Mesodermal cell (in vitro differentiated cells): ENCODE measurements at regions not wholly inside any gene's neighbourhood (a gene's known extent, or its start where the extent isn't known, plus 50 kb on each side); places are given as distances from the start of the nearest gene placed in this dataset.

Experiments used
- H3K27ac ChIP-seq: 2 replicates; pipeline ENCODE4 v1.7.0; 2013; ENCODE audit warnings: mild to moderate bottlenecking, low read depth, low read length, moderate library complexity; ENCODE audit not compliant: severe bottlenecking
- H3K36me3 ChIP-seq: 2 replicates; pipeline ENCODE4 v1.7.1; 2013; ENCODE audit warnings: mild to moderate bottlenecking, low read length, moderate library complexity; ENCODE audit not compliant: control insufficient read depth, insufficient read depth
- H3K4me1 ChIP-seq: one replicate; pipeline ENCODE4 v1.7.1; 2013; ENCODE audit warnings: mild to moderate bottlenecking, low read length; ENCODE audit not compliant: insufficient read depth, control insufficient read depth, poor library complexity, severe bottlenecking
- H3K4me3 ChIP-seq: 2 replicates; pipeline ENCODE4 v1.7.0; 2013; ENCODE audit warnings: low read length, control low read depth, mild to moderate bottlenecking; ENCODE audit not compliant: insufficient read depth, poor library complexity, severe bottlenecking; ENCODE audit errors: extremely low read depth
- H3K9me3 ChIP-seq: 2 replicates; pipeline ENCODE4 v1.7.1; 2013; ENCODE audit warnings: mild to moderate bottlenecking, low read length, moderate library complexity; ENCODE audit not compliant: control insufficient read depth
- WGBS, 2 experiments: methylation state at CpG; one replicate each; pipeline ENCODE4 v1.1.5; 2013; ENCODE audit warnings: missing lambda C conversion rate in 2 of 2; ENCODE audit not compliant: insufficient coverage in 2 of 2; 5-methylcytosine and 5-hydroxymethylcytosine counted together

DNA sequence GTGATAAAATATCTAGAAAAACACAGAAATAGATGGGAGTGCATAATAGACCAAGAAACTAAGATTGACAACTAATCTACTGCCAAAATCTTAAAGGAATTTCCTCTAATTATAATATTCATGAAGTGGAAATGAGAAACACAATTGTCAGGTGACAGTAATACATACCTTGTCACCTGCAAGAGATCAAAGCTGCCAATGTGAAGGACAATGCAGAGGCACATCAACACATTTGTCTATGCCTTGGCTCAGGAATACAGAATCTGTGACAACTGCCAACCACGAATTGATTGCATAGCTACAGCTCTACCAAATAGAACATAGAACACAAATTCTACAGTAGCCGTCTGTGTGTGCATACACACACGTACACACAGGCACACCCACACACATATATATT is 295.7 kb downstream of the PPARGC1A start:
- Histone ChIP-seq H3K4me1 (no peaks in the 10 kb centered on the region), H3K36me3 (no peaks in the 10 kb centered on the region), H3K4me3 (no peak overlapping the region), H3K27ac (no peak overlapping the region), H3K9me3 (peaks cover 5% of the 10 kb centered on the region)
- WGBS, 2 experiments = 83 to 89% methylated on average over 1 of the region's 3 CpGs

DNA sequence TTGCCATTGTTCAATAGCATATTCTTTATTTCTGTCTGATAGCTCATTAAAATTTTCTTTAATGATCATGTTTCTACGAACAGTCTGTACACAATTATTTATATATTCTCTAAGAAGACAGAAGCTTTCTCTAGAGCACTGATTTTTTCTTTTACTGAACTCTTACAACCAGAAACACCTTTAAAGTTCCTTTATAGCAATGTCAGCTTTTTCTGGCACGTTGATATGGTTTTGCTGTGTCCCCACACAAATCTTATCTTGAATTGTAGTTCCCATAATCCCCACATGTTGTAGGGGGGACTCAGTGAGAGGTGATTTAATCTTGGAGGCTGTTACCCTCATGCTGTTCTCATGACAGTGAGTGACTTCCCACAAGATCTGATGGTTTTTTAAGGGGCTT is 299.4 kb downstream of the PPARGC1A start:
- no peak overlapping the region for H3K27ac ChIP-seq
- no peaks in the 10 kb centered on the region for H3K4me1 ChIP-seq
- peaks cover 5% of the 10 kb centered on the region for H3K9me3 ChIP-seq
- 83% methylated on average over 1 of the region's 2 CpGs; no CpG with 5 or more reads in 1 of the 2 experiments for WGBS, 2 experiments
- no peaks in the 10 kb centered on the region for H3K36me3 ChIP-seq
- H3K4me3 ChIP-seq = no peak overlapping the region

DNA sequence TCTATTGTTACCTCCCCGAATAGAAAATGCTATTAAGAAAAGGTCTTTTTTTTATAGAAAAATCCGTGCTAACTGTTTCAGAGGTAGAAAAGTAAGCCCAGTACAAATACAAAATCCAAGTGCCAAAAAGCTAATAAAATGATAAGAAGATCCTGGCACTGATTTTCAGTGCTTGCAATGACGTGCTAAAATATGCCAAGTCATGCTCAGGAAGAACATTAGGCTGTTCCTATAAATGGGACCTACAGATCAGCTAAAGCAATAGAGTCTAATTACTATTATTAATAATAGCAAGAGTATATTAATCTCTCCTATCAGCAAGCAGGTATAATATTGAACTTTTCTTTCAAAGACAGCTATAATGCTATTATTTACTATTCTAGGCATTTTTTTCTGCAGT is 305.8 kb downstream of the PPARGC1A start:
- no peaks in the 10 kb centered on the region for H3K4me1 ChIP-seq
- H3K9me3 ChIP-seq = no peaks in the 10 kb centered on the region
- 83% methylated on average over 1 of the region's 3 CpGs; no CpG with 5 or more reads in 1 of the 2 experiments for WGBS, 2 experiments
- no peak overlapping the region for H3K4me3 ChIP-seq
- no peaks in the 10 kb centered on the region for H3K36me3 ChIP-seq
- no peak overlapping the region for H3K27ac ChIP-seq

DNA sequence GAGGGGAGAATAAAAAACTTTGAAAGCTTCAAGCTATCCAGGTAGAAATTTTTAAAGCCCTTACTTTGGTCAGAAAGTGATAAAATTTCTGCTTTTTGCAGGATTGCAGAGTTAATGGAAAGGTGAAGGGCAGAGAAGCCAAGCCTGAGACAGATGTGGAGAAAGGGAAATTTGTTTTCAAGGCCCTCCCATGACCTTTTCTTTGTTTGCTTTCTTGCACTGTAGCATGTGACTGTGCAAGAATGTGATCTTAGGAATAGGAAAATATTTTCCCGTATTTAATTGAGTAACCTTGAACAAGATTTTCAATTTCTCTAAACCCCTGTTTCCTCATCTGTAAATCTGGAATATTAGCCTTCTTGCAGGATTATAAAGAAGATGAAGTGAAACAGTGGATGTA is 307.2 kb downstream of the PPARGC1A start:
- Histone ChIP-seq H3K9me3 (no peaks in the 10 kb centered on the region), H3K27ac (no peak overlapping the region), H3K4me3 (no peak overlapping the region), H3K36me3 (no peaks in the 10 kb centered on the region), H3K4me1 (no peaks in the 10 kb centered on the region)
- no CpG with 5 or more reads among the region's 1 CpG for WGBS, 2 experiments

DNA sequence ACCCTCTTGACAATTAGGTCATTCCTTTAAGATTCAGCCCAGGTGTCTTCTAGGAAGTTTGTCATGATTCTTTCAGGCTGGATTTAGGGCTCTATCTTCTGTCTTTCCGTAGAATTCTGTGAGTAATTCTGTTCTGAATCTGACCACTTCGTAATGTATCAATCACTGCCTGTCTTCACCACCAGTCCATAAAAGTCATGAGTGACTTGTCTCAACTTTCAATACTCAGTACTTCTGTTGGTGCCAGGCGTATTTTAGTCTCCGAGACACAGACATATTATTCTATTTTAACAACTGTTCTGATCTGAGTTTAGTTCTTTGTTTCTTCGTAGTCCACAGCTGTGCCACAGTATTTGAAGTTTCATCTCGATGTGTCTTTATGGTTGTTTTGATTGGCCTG is 310.7 kb downstream of the PPARGC1A start:
- H3K4me1 ChIP-seq = no peaks in the 10 kb centered on the region
- H3K27ac ChIP-seq = no peak overlapping the region
- peaks cover 4% of the 10 kb centered on the region for H3K9me3 ChIP-seq
- no peak overlapping the region for H3K4me3 ChIP-seq
- WGBS, 2 experiments = 87 to 100% methylated on average over 1 to 2 of the region's 6 CpGs
- H3K36me3 ChIP-seq = no peaks in the 10 kb centered on the region

DNA sequence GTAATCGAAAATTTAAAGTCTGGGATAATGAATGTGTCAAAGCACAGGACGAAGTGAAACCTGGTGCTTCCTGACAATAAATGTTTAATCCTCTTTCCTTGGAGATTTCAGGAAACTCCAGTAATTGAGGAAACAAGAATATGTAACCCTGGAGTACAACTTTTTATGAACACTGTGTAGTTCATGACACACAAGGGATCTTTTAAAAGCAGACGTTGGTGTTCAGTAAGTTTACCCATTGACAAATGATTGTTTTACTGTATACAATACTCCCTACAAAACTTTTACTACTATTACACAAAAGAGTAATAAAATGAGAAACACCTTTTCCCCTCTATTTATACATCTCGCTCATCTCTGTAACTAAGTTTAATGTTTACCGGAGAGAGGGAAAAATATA is 312.4 kb downstream of the PPARGC1A start:
- Histone ChIP-seq H3K4me3 (no peak overlapping the region), H3K27ac (no peak overlapping the region), H3K36me3 (no peaks in the 10 kb centered on the region), H3K4me1 (no peaks in the 10 kb centered on the region), H3K9me3 (peaks cover 4% of the 10 kb centered on the region)
- 100% methylated on average over 1 of the region's 5 CpGs for WGBS, 2 experiments

DNA sequence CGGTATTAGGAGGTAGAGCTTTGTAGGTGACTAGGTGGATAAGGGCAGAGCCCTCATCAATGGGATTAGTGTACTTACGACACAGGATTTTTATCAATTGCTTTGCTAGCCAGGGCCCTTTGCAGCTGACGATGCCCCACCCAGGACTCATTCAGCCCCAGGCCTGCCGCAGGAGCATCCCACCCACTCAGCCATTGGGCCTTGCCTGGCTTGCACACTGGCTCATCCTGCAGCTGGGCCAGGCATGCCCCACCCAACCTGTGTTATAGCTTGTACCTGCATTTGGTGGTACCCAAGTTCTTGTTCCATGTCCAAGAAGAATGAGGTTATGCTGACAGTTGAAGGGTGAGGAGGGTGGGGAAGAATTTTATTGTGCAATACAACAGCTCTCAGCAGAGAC is 317.5 kb downstream of the PPARGC1A start:
- Histone ChIP-seq H3K27ac (no peak overlapping the region), H3K4me1 (no peaks in the 10 kb centered on the region), H3K9me3 (peaks cover 4% of the 10 kb centered on the region), H3K4me3 (no peak overlapping the region), H3K36me3 (no peaks in the 10 kb centered on the region)
- WGBS, 2 experiments = 95 to 100% methylated on average over 1 to 4 of the region's 4 CpGs

DNA sequence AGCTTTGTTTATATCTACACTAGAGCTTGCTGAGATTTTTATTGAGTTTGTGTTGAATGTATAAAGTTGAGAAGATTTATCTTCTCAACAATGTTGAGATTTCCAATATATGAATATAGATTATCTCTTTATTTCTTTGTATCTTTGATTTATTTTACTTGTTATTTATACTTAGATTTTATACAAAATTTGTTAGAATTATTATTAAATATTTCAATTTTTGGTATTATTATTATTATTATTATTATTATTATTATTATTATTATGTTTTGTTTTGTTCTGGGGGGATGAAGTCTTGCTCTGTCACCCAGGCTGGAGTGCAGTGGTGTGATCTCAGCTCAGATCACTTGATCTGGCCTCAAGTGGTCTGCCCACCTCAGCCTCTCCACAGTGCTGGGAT is 322.5 kb downstream of the PPARGC1A start:
- Histone ChIP-seq H3K4me1 (no peaks in the 10 kb centered on the region), H3K4me3 (no peak overlapping the region), H3K36me3 (no peaks in the 10 kb centered on the region), H3K9me3 (no peaks in the 10 kb centered on the region), H3K27ac (no peak overlapping the region)

DNA sequence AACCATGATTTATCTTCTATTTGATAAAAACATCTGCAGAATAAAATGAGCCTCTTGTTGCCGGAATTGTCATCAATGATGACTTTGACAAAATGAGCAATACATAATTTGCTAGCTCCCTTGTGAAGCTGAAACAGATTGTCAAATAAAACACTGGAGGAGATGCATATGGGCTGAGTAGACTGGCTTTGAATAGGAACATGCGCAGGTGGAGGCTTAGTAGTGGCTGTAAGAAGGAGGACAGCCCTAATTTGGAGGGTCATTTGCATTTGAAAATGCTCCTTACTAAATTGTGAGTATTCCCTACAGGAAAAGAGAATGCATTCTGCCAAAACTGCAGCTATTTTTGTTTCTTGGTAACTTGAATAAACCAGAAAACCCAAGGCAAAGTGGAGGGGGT is 329.1 kb downstream of the PPARGC1A start:
- WGBS, 2 experiments = 70 to 100% methylated on average over 1 to 2 of the region's 2 CpGs
- no peaks in the 10 kb centered on the region for H3K4me1 ChIP-seq

DNA sequence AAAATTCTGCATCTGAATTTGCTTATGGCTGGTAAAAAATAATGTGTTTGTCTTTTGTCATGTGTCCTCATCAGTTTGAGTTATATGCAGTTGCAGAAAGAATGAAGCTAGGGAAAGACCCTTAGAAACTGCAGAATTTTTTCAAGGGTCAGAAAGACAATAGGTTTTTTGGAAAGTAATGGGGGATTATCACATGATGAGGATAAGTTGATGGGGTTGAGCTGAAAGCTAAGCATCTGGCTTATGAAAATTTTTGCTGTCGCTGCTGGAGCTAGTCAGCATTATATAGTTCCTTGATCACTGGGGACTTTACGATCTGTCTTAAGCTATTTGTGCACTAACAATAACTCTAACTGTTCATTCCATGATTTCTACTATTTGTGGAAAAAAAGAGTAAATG is 331.7 kb downstream of the PPARGC1A start:
- no peak overlapping the region for H3K27ac ChIP-seq
- H3K4me3 ChIP-seq = no peak overlapping the region
- 100% methylated on average over 1 of the region's 2 CpGs; no CpG with 5 or more reads in 1 of the 2 experiments for WGBS, 2 experiments

More for the DNA sequence above, 329.1 kb downstream of the PPARGC1A start:
- no peaks in the 10 kb centered on the region for H3K36me3 ChIP-seq
- H3K9me3 ChIP-seq = no peaks in the 10 kb centered on the region
- H3K4me3 ChIP-seq = no peak overlapping the region
- H3K27ac ChIP-seq = no peak overlapping the region

DNA sequence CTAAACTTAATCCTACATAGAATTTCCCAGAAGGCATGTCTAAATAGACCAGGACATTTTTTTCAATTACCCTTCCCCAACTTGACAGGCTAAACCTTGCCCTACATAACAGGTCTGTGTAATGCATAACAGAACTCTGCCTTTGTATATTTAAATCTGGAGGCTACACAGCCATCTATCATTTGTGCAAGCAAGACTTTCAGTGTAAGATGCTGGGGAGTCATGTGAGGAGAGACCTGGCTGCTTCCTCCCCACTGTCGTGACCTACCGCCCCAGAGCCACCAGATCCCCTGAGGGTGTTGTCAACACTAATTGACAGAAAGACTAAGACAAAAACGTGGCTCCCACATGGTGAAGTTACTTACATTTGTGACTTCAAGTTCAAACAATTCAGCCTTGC is 342.2 kb downstream of the PPARGC1A start:
- no peak overlapping the region for H3K27ac ChIP-seq
- WGBS, 2 experiments = 67 to 74% methylated on average over 3 of the region's 3 CpGs
- no peaks in the 10 kb centered on the region for H3K9me3 ChIP-seq
- H3K36me3 ChIP-seq = no peaks in the 10 kb centered on the region
- H3K4me3 ChIP-seq = no peak overlapping the region
- H3K4me1 ChIP-seq = no peaks in the 10 kb centered on the region

More for the DNA sequence above, 331.7 kb downstream of the PPARGC1A start:
- Histone ChIP-seq H3K36me3 (no peaks in the 10 kb centered on the region), H3K9me3 (no peaks in the 10 kb centered on the region), H3K4me1 (no peaks in the 10 kb centered on the region)
